Ascending aorta (tissue), 2 donors: ENCODE measurements at regions not wholly inside any gene's neighbourhood (a gene's known extent, or its start where the extent isn't known, plus 50 kb on each side); places are given as distances from the start of the nearest gene placed in this dataset.

Experiments used
- DNase-seq, 2 donors: peaks; one replicate each; pipeline ENCODE4 v3.0.0-alpha.2; 2019; ENCODE audit warnings: low spot score in 2 of 2
- H3K27ac ChIP-seq, 2 donors: fragments of 200-600 bp; sonication (generic); one replicate each; pipeline ENCODE4 v1.5.1; 2016 to 2017; ENCODE audit warnings: mild to moderate bottlenecking in 1 of 2
- H3K27me3 ChIP-seq: fragments of 200-600 bp; sonication (generic); one replicate; pipeline ENCODE4 v1.5.1; 2017
- H3K36me3 ChIP-seq, 2 donors: fragments of 200-600 bp; sonication (generic); one replicate each; pipeline ENCODE4 v1.5.1; 2016
- H3K4me1 ChIP-seq, 2 donors: fragments of 200-600 bp; sonication (generic); one replicate each; pipeline ENCODE4 v1.5.1; 2016 to 2017; ENCODE audit warnings: mild to moderate bottlenecking in 1 of 2
- H3K4me3 ChIP-seq, 2 donors: fragments of 200-600 bp; sonication (generic); one replicate each; pipeline ENCODE4 v1.5.1; 2016 to 2017; ENCODE audit warnings: mild to moderate bottlenecking in 1 of 2
- H3K9me3 ChIP-seq, 2 donors: fragments of 200-600 bp; sonication (generic); one replicate each; pipeline ENCODE4 v1.5.1; 2016
- intact Hi-C: fragments of 100-400 bp; cut with DNase I; formaldehyde crosslinking; loops from one replicate; pipeline ENCODE4 v1.15.1; 2023
- TF ChIP-seq, protein P1 (sequence below), 3 experiments: fragments of 200-600 bp in 2 of 3; fragments of 450-650 bp in 1 of 3; sonication (generic) in 2 of 3; IDR thresholded peaks; one replicate each; pipeline ENCODE4 v1.5.1; 2016 to 2019; ENCODE audit warnings: antibody characterized with exemption in 3 of 3, mild to moderate bottlenecking in 1 of 3, moderate library complexity in 1 of 3

DNA sequence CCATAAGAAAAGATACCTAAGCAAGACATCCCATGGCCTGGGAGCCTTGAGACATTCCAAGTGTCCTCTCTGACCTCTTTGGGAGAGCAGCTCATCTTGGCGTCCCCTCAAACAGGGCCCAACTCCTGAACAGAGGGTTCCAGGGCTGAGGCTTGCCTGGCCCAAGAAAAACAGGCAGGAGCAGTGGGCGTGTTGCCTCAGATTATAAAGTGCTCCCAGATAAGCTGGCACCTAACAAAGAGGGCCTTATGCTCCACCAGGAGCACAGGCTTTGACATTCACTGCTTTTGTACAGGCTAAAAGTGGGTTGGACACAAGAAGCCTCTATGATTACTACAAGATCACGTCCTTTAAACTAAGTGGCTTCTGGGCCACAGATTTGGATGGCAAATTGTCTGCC, 193.1 kb downstream of the FGFR2 start:
- TF ChIP-seq, protein P1, sequence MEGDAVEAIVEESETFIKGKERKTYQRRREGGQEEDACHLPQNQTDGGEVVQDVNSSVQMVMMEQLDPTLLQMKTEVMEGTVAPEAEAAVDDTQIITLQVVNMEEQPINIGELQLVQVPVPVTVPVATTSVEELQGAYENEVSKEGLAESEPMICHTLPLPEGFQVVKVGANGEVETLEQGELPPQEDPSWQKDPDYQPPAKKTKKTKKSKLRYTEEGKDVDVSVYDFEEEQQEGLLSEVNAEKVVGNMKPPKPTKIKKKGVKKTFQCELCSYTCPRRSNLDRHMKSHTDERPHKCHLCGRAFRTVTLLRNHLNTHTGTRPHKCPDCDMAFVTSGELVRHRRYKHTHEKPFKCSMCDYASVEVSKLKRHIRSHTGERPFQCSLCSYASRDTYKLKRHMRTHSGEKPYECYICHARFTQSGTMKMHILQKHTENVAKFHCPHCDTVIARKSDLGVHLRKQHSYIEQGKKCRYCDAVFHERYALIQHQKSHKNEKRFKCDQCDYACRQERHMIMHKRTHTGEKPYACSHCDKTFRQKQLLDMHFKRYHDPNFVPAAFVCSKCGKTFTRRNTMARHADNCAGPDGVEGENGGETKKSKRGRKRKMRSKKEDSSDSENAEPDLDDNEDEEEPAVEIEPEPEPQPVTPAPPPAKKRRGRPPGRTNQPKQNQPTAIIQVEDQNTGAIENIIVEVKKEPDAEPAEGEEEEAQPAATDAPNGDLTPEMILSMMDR (IDR thresholded peaks at IDR 0.05), result no peak
- Histone ChIP-seq H3K9me3 (no peaks in the 10 kb centered on the region), H3K27ac (no peak overlapping the region), H3K4me1 (no peaks in the 10 kb centered on the region), H3K36me3 (no peaks in the 10 kb centered on the region), H3K27me3 (no peaks in the 10 kb centered on the region), H3K4me3 (no peak overlapping the region)
- intact Hi-C loops, result no loop called here
- DNase-seq, result no peak

- H3K4me1 ChIP-seq, result no peaks in the 10 kb centered on the region
- no peak overlapping the region for H3K4me3 ChIP-seq
- no peaks in the 10 kb centered on the region for H3K36me3 ChIP-seq
- H3K27me3 ChIP-seq, result no peaks in the 10 kb centered on the region
- no peak overlapping the region for H3K27ac ChIP-seq
- intact Hi-C loops, result no loop called here
- DNase-seq, result no peak
- no peaks in the 10 kb centered on the region for H3K9me3 ChIP-seq
- TF ChIP-seq, protein P1 (IDR thresholded peaks at IDR 0.05), result no peak
Observed at GRCh38 chr10:121405549-121405948, 192.7 kb downstream of the FGFR2 start.

- Histone ChIP-seq H3K4me1 (no peaks in the 10 kb centered on the region), H3K27me3 (no peaks in the 10 kb centered on the region), H3K4me3 (no peak overlapping the region), H3K27ac (no peak overlapping the region), H3K36me3 (no peaks in the 10 kb centered on the region), H3K9me3 (no peaks in the 10 kb centered on the region)
- intact Hi-C loops, result no loop called here
- no peak for DNase-seq
- TF ChIP-seq, protein P1 (IDR thresholded peaks at IDR 0.05), result no peak
Observed at GRCh38 chr10:121405953-121406352, 192.3 kb downstream of the FGFR2 start.

- DNase-seq, result no peak
- Histone ChIP-seq H3K27me3 (no peaks in the 10 kb centered on the region), H3K4me1 (no peaks in the 10 kb centered on the region), H3K36me3 (no peaks in the 10 kb centered on the region), H3K9me3 (no peaks in the 10 kb centered on the region), H3K27ac (no peak overlapping the region), H3K4me3 (no peak overlapping the region)
- intact Hi-C loops, result no loop called here
- TF ChIP-seq, protein P1 (IDR thresholded peaks at IDR 0.05), result no peak
Observed at GRCh38 chr10:121406823-121407545, 191.3 kb downstream of the FGFR2 start.

GRCh38 chr10:121409466-121410104, 188.7 kb downstream of the FGFR2 start:
- H3K4me3 ChIP-seq, result no peak overlapping the region
- intact Hi-C loops, result no loop called here
- no peak for DNase-seq

More at GRCh38 chr10:121409466-121410104, 188.7 kb downstream of the FGFR2 start:
- Histone ChIP-seq H3K9me3 (no peaks in the 10 kb centered on the region), H3K27ac (no peak overlapping the region), H3K36me3 (no peaks in the 10 kb centered on the region), H3K27me3 (no peaks in the 10 kb centered on the region), H3K4me1 (no peaks in the 10 kb centered on the region)
- TF ChIP-seq, protein P1 (IDR thresholded peaks at IDR 0.05), result no peak
